ENCODE measurements at regions not wholly inside any gene's neighbourhood (a gene's known extent, or its start where the extent isn't known, plus 50 kb on each side); places are given as distances from the start of the nearest gene placed in this dataset.
A peak's percentile ranks its signal among the peaks of the same experiment; 100 is the strongest.

DNA sequence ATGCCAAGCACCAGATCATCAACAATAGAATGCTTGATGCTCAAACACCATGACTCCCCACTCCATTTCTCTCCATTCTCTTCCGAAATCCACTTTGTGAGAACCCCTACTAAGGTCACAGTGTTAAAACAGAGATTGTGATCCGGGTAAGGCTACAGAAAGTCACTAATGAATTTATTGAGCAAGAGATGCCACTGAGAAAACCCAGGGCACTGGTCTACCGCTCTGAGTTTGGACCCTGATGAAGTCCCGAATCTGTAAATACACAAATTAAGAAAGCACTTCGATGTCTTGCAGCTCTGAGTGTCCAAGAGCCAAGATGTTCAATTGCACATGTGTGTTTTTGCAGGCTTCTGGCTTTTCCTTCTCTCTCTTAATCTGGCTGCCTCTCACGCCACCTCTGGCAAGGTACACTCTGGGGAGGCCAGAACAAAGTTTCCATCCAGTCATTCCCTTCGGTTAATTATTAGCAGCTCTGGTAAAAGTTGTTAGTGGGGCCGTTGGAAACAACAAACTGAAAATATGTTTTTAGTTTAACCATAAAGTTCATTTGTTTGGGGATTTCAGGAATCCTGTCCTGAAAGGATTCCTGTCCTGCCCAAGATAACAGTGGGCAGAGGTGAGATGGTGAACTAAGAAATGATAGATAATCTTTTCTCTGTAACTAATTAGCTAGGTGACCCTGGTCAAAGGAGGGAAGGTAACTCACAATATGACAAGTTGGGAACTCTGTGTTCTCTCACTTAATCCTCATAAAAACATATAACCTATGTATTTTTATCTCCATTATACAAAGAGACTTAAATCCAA lies 75.4 kb downstream of the BTG1 start:
- TF ChIP-seq CTCF (IDR thresholded peaks at IDR 0.05), result peak in 3 of 4 donors; percentile 12 to 18 (median 12)
- no peak for TF ChIP-seq POLR2A (IDR thresholded peaks at IDR 0.05)

All from right lobe of liver (tissue), 4 donors.